HG03565 (cell line): ENCODE measurements at regions not wholly inside any gene's neighbourhood (a gene's known extent, or its start where the extent isn't known, plus 50 kb on each side); places are given as distances from the start of the nearest gene placed in this dataset.
"Not testable (repeated sequence)": the region's sequence is repeated elsewhere in the genome, so short reads cannot be mapped to it uniquely, and the experiment has no call there.

Source experiments
- ATAC-seq: cut with Tn5 transposase; IDR thresholded peaks from one replicate; pipeline ENCODE4 v1.9.1; 2021; ENCODE audit warnings: mild to moderate bottlenecking, moderate library complexity; ENCODE audit not compliant: unreplicated experiment

GRCh38 chr22:48734961-48735360 is 1092.7 kb downstream of the BRD1 start:
- ATAC-seq = no peak

- ATAC-seq = no peak
These were observed 1093.3 kb downstream of the BRD1 start for GRCh38 chr22:48734359-48734758.

GRCh38 chr22:48729499-48730171 is 1098.0 kb downstream of the BRD1 start:
- ATAC-seq = no peak

GRCh38 chr22:48727454-48728058 is 1100.1 kb downstream of the BRD1 start:
- ATAC-seq = no peak

GRCh38 chr22:48724899-48725298 is 1102.8 kb downstream of the BRD1 start:
- ATAC-seq = no peak

GRCh38 chr22:48722661-48723060 is 1105.0 kb downstream of the BRD1 start:
- ATAC-seq = no peak

- no peak for ATAC-seq
These were observed 1106.3 kb downstream of the BRD1 start for GRCh38 chr22:48721395-48721669.

GRCh38 chr22:48720662-48721394 is 1106.8 kb downstream of the BRD1 start:
- no peak for ATAC-seq

GRCh38 chr22:48719978-48720661 is 1107.6 kb downstream of the BRD1 start:
- ATAC-seq = no peak

- no peak for ATAC-seq
These were observed 1108.7 kb downstream of the BRD1 start for GRCh38 chr22:48718818-48719500.

GRCh38 chr22:48717883-48718817 is 1109.5 kb downstream of the BRD1 start:
- ATAC-seq = no peak

- ATAC-seq = no peak
These were observed 1110.4 kb downstream of the BRD1 start for GRCh38 chr22:48717076-48717810.

- not testable (repeated sequence) for ATAC-seq
These were observed 1111.5 kb downstream of the BRD1 start for GRCh38 chr22:48716154-48716553.

GRCh38 chr22:48715511-48715910 is 1112.2 kb downstream of the BRD1 start:
- no peak for ATAC-seq

- no peak for ATAC-seq
These were observed 1113.4 kb downstream of the BRD1 start for GRCh38 chr22:48714231-48714630.

GRCh38 chr22:48713272-48714205 is 1114.1 kb downstream of the BRD1 start:
- no peak for ATAC-seq

GRCh38 chr22:48712558-48713271 is 1115.0 kb downstream of the BRD1 start:
- no peak for ATAC-seq

GRCh38 chr22:48711669-48712068 is 1116.0 kb downstream of the BRD1 start:
- ATAC-seq = no peak
